HEK293 (cell line): ENCODE measurements at regions not wholly inside any gene's neighbourhood (a gene's known extent, or its start where the extent isn't known, plus 50 kb on each side); places are given as distances from the start of the nearest gene placed in this dataset.

Source experiments
- BCL6B ChIP-seq: fragments of 450-650 bp; formaldehyde crosslinking; IDR thresholded peaks from 2 replicates; pipeline ENCODE4 v1.5.1; 2017; ENCODE audit warnings: missing biosample characterization, missing genetic modification characterization
- MYNN ChIP-seq: fragments of 450-650 bp; formaldehyde crosslinking; IDR thresholded peaks from 2 replicates; pipeline ENCODE4 v1.5.1; 2016; ENCODE audit warnings: missing biosample characterization, missing genetic modification characterization, borderline replicate concordance
- MZF1 ChIP-seq: fragments of 450-650 bp; formaldehyde crosslinking; IDR thresholded peaks from 2 replicates; pipeline ENCODE4 v1.5.1; 2017; ENCODE audit warnings: missing biosample characterization, missing genetic modification characterization, borderline replicate concordance
- SP2 ChIP-seq: fragments of 450-650 bp; formaldehyde crosslinking; IDR thresholded peaks from 2 replicates; pipeline ENCODE4 v1.5.1; 2016; ENCODE audit warnings: missing biosample characterization, missing genetic modification characterization
- ZNF24 ChIP-seq: fragments of 450-650 bp; formaldehyde crosslinking; IDR thresholded peaks from 2 replicates; pipeline ENCODE4 v1.5.1; 2016; ENCODE audit warnings: missing biosample characterization, missing genetic modification characterization
- ZNF394 ChIP-seq: fragments of 450-650 bp; formaldehyde crosslinking; IDR thresholded peaks from 2 replicates; pipeline ENCODE4 v1.5.1; 2016; ENCODE audit warnings: missing biosample characterization, missing genetic modification characterization, mild to moderate bottlenecking, moderate library complexity, borderline replicate concordance
- ZNF692 ChIP-seq: fragments of 450-650 bp; formaldehyde crosslinking; IDR thresholded peaks from 2 replicates; pipeline ENCODE4 v1.5.1; 2016; ENCODE audit warnings: missing biosample characterization, missing genetic modification characterization
- TF ChIP-seq, protein P1 (sequence below): fragments of 450-650 bp; formaldehyde crosslinking; IDR thresholded peaks from 2 replicates; pipeline ENCODE4 v1.5.1; 2016; ENCODE audit warnings: missing biosample characterization, missing genetic modification characterization
- TF ChIP-seq, protein P2 (sequence below): fragments of 450-650 bp; formaldehyde crosslinking; conservative IDR thresholded peaks from 2 replicates; pipeline ENCODE4 v1.5.1; 2016; ENCODE audit warnings: low read depth, missing biosample characterization, missing genetic modification characterization

GRCh38 chr6:169079650-169080049 lies 174.0 kb downstream of the THBS2 start:
- TF ChIP-seq ZNF394 (tag by site-specific recombination) (no peak), ZNF24 (tag by site-specific recombination) (no peak), ZNF692 (no peak), MZF1 (tag by site-specific recombination) (no peak), BCL6B (tag by site-specific recombination) (no peak), MYNN (tag by site-specific recombination) (no peak), SP2 (tag by site-specific recombination) (no peak)
- TF ChIP-seq, protein P1, sequence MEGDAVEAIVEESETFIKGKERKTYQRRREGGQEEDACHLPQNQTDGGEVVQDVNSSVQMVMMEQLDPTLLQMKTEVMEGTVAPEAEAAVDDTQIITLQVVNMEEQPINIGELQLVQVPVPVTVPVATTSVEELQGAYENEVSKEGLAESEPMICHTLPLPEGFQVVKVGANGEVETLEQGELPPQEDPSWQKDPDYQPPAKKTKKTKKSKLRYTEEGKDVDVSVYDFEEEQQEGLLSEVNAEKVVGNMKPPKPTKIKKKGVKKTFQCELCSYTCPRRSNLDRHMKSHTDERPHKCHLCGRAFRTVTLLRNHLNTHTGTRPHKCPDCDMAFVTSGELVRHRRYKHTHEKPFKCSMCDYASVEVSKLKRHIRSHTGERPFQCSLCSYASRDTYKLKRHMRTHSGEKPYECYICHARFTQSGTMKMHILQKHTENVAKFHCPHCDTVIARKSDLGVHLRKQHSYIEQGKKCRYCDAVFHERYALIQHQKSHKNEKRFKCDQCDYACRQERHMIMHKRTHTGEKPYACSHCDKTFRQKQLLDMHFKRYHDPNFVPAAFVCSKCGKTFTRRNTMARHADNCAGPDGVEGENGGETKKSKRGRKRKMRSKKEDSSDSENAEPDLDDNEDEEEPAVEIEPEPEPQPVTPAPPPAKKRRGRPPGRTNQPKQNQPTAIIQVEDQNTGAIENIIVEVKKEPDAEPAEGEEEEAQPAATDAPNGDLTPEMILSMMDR (tag by site-specific recombination): no peak
- TF ChIP-seq, protein P2, sequence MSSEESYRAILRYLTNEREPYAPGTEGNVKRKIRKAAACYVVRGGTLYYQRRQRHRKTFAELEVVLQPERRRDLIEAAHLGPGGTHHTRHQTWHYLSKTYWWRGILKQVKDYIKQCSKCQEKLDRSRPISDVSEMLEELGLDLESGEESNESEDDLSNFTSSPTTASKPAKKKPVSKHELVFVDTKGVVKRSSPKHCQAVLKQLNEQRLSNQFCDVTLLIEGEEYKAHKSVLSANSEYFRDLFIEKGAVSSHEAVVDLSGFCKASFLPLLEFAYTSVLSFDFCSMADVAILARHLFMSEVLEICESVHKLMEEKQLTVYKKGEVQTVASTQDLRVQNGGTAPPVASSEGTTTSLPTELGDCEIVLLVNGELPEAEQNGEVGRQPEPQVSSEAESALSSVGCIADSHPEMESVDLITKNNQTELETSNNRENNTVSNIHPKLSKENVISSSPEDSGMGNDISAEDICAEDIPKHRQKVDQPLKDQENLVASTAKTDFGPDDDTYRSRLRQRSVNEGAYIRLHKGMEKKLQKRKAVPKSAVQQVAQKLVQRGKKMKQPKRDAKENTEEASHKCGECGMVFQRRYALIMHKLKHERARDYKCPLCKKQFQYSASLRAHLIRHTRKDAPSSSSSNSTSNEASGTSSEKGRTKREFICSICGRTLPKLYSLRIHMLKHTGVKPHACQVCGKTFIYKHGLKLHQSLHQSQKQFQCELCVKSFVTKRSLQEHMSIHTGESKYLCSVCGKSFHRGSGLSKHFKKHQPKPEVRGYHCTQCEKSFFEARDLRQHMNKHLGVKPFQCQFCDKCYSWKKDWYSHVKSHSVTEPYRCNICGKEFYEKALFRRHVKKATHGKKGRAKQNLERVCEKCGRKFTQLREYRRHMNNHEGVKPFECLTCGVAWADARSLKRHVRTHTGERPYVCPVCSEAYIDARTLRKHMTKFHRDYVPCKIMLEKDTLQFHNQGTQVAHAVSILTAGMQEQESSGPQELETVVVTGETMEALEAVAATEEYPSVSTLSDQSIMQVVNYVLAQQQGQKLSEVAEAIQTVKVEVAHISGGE (tag by site-specific recombination): no peak
